C4-2B (cell line): ENCODE measurements at regions not wholly inside any gene's neighbourhood (a gene's known extent, or its start where the extent isn't known, plus 50 kb on each side); places are given as distances from the start of the nearest gene placed in this dataset.

Experiments used
- H3K27ac ChIP-seq: fragments of 450-650 bp; 2 replicates; pipeline ENCODE4 v1.5.1; 2017
- ZFX ChIP-seq: fragments of 450-650 bp; IDR thresholded peaks from 2 replicates; pipeline ENCODE4 v1.6.1; 2017
- TF ChIP-seq, protein P1 (sequence below): fragments of 450-650 bp; conservative IDR thresholded peaks from 2 replicates; pipeline ENCODE4 v1.5.1; 2017; ENCODE audit warnings: mild to moderate bottlenecking

DNA sequence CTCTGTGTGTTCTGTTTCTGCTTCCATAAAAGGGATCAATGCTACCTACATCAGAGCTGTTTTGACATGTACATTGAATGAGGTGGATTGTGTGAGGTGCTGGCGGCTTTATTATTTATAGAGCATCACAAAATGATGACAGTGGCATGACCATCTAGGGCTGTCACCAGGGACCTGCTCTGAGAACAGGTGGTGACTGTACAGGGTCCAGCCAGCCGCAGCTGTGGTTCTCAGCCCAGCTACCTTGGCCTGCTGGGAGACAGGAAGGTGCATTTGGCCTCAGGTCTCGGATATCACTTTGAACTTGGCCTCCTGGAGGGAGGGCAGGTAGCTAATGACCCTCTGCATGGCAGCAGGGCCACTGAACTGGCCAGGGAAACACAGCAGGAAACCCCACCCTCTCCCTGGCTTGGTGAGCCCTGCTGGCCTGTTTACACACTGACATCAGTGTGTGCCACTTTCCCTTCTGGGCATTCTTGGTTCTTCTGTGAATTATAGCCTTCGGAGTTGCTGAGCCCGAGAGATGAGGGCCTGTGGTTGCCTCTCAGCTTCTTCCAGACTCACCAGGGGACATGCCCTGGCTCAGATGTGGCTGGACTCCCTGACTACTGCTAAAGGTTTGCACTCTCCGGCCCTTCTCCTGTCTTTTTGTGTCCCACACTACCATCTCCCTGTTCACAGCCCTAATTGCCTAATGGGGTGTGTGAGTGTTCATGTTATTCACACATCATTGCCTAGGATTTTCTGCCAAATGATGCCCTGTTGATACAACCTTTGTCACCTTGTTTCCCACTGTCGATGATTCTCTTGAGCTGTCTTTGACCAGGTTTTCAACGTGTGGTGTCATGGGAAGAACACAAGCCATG is 109.2 kb upstream of the RAB12 start:
- no peak overlapping the region for H3K27ac ChIP-seq
- TF ChIP-seq, protein P1, sequence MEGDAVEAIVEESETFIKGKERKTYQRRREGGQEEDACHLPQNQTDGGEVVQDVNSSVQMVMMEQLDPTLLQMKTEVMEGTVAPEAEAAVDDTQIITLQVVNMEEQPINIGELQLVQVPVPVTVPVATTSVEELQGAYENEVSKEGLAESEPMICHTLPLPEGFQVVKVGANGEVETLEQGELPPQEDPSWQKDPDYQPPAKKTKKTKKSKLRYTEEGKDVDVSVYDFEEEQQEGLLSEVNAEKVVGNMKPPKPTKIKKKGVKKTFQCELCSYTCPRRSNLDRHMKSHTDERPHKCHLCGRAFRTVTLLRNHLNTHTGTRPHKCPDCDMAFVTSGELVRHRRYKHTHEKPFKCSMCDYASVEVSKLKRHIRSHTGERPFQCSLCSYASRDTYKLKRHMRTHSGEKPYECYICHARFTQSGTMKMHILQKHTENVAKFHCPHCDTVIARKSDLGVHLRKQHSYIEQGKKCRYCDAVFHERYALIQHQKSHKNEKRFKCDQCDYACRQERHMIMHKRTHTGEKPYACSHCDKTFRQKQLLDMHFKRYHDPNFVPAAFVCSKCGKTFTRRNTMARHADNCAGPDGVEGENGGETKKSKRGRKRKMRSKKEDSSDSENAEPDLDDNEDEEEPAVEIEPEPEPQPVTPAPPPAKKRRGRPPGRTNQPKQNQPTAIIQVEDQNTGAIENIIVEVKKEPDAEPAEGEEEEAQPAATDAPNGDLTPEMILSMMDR = no peak
- no peak for TF ChIP-seq ZFX

DNA sequence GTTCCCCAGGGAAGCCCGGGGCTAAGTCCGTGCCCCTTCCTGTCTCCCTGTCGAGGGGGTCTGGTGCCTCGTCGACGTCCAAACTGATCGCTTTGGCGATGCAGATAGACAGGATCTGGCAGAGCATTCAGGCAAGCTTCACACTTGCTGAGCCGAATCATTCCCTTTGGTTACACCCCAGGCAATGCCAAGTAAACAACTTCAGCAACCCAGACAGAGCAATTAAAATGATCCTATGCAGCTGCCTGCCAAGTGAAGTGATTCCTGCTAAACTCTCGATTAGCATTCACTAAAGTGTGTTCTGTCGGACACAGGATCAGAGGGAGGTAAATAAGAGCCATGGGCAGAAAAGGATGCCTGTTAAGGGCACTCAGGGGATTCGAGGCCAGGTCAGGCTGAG is 108.2 kb upstream of the RAB12 start:
- TF ChIP-seq, protein P1 = no peak

DNA sequence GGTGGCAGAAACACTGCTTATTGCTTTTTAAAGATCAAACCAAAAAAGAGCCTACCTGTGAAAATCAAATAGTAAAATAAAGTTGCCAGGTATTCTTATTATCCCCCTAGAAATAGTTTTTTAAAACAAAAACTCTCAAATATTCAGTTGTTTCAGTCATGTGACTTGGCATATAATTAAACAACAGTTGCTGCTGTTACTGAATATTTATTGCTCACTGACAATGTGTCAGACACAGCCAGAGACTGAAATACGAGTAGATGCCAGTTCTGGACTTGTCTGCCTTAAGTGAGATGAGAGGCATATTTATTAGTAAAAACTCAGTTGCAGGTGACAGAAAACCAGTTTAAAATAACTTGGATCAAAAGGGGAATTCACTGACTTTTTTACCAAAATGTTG is 106.0 kb upstream of the RAB12 start:
- no peak overlapping the region for H3K27ac ChIP-seq
- no peak for TF ChIP-seq ZFX
- TF ChIP-seq, protein P1 = no peak

More for the DNA sequence above, 108.2 kb upstream of the RAB12 start:
- H3K27ac ChIP-seq = no peak overlapping the region

DNA sequence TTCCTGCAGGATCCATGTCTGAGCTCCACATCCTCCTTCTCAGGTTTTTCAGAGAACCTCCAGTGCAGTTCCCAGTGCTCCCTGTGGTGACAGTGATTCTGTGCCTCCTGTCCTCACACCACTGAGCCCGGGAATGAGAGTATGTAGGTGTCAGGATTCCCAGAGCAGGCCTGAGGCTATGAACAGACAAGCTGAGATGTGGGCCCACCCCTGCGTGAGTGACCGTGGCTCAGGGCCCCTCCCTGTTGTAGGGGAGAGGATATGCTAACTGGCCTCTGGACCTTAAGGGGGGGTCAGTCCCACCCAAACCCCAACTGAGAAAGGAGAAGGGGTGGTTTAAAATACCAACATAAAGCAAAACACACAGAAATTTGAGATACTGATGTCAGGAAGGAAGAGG is 104.8 kb upstream of the RAB12 start:
- TF ChIP-seq, protein P1 = no peak
- no peak for TF ChIP-seq ZFX
- no peak overlapping the region for H3K27ac ChIP-seq

DNA sequence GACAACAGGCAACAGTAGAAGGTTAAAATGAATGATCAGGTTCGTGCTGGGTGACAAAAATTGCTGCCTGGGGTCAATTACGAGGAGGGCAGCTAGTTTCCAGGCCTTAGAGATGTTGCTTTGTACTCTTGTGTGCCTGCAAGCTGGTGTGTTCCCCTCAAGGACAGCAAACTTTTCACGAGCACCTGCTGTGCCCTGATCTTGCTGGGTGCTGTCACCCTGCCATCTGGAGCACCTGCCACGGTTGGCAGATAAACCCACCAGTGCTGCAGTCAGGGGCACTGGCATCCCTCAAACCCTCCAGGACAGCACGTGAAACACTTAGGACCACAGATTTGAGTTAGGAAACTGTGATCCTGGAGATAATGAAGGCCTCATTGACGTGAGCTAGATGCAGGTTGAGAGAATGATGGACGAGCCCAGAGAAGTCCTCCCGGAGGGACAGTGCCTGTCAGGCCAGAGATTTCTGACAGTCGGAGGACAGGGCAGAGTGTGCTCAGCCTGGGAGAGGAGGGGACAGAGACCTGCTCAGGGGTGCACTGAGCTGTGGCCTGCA is 104.3 kb upstream of the RAB12 start:
- TF ChIP-seq, protein P1 = no peak
- TF ChIP-seq ZFX = no peak
- H3K27ac ChIP-seq = no peak overlapping the region

DNA sequence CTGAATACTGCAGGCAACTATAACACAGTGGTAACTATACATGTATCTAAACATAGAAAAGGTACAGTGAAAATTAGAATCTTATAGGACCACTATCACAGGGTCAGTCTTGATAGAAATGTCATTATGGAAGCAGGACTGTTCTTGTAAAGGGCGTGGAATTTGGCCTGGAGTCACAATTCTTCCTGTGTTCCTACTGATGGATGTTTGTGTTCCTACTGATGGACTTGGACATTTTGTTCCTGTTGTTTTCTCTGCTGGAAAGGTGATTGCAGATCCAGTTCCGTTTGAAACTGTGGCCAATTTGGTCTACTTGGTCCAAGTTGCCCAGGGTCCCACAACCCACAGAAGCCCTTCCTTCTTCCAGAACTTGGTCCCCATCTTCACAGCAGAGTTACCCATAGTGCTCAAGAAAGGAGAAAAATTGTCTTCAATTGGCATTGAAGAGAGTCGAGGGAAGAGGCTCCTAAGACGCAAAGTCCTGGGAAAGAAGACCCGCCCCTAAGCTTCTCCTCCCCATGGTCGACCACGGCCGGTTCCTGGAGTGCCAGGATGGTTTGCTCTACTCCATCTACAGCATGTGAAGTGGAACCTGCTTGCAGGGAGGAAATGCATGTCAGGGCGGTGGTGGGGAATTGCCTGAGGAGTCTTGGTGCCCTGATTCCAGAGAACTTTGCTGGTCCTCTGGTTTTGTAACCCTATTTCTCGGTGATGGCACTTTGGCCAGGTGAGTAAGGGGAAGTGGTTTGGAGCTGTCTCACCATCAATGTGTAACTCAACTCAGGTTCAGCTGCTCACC is 102.8 kb upstream of the RAB12 start:
- H3K27ac ChIP-seq = no peak overlapping the region
- TF ChIP-seq, protein P1 = no peak
- TF ChIP-seq ZFX = no peak

DNA sequence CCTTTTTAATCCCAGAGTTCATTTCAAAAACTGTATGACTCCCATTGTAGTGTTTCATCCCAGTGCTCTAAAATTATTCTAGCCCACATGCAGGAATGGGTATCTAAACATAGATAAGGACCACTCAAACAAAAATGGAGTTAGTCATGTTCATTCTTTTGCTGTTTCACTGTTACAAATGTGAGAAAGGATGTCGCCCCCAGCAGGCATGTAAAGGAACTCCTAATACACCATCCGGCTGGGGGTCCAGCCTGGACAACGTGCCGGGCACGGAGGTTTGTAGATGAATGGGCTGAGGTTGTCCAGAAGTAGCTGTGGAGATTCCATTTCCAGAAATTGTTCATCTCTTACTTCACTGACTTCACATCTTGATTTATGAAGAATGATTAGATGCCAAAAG is 101.9 kb upstream of the RAB12 start:
- H3K27ac ChIP-seq = no peak overlapping the region
- TF ChIP-seq, protein P1 = no peak; the same call in 1 of the 2 replicates
- TF ChIP-seq ZFX = no peak
